HCT116 (cell line): ENCODE measurements at regions not wholly inside any gene's neighbourhood (a gene's known extent, or its start where the extent isn't known, plus 50 kb on each side); places are given as distances from the start of the nearest gene placed in this dataset.

ENCODE experiments used
- ATAC-seq: fragments of 200-7000 bp; cut with Tn5 transposase; 2 replicates; pipeline ENCODE4 v1.9.1; 2020; ENCODE audit warnings: mild to moderate bottlenecking, moderate library complexity
- BruUV-seq: library from RNA; stranded (reverse); fragments of 400-500 nt; replicated peaks from 2 replicates; lab custom pipeline; 2021; lab: Mats Ljungman, UMichigan
- CTCF ChIA-PET: fragments of 300-600 bp; sonication (Branson Sonifier 250); formaldehyde crosslinking; loops from one replicate; lab custom pipeline; 2021; ENCODE audit warnings: antibody characterized with exemption; lab: Charles Lee
- POLR2A ChIA-PET: fragments of 300-600, 350-600 bp; sonication (Branson Sonifier 250); formaldehyde crosslinking; loops from one replicate; lab custom pipeline; 2021; ENCODE audit warnings: antibody characterized with exemption; lab: Charles Lee
- RAD21 ChIA-PET, 2 experiments: fragments of 300-600 bp; sonication (Branson Sonifier 250); formaldehyde crosslinking; loops; one replicate each; lab custom pipeline; 2023; ENCODE audit warnings: low total read pairs in 2 of 2; ENCODE audit not compliant: uncharacterized antibody in 2 of 2, unreplicated experiment in 2 of 2, low non-redundant PET in 1 of 2; lab: Charles Lee
- DNase-seq: peaks from one replicate; pipeline ENCODE4 v3.0.0-alpha.2; 2010; ENCODE audit warnings: low read depth, low spot score
- H2AFZ ChIP-seq: fragments of 200-600 bp; shearing (Covaris generic), sonication (generic); 2 replicates; pipeline ENCODE4 v1.6.1; 2017; ENCODE audit warnings: low read depth, mixed run types, mixed read lengths, antibody characterized with exemption, low read length; ENCODE audit not compliant: poor library complexity, severe bottlenecking
- H3K27ac ChIP-seq: 2 replicates; pipeline ENCODE4 v1.5.1; 2012; ENCODE audit warnings: low read depth, low read length
- H3K27me3 ChIP-seq: fragments of 200-600 bp; sonication (generic); 2 replicates; pipeline ENCODE4 v1.6.1; 2016; ENCODE audit warnings: mixed run types, low read length, mixed read lengths; ENCODE audit not compliant: insufficient read depth
- H3K36me3 ChIP-seq, 2 experiments: fragments of 200-500 bp in 1 of 2; fragments of 200-600 bp in 1 of 2; sonication (Bioruptor generic) in 1 of 2; sonication (generic) in 1 of 2; 2 replicates each; pipeline versions ENCODE4 v1.5.1 to v1.6.1; 2014 to 2016; ENCODE audit warnings: low read length in 2 of 2, inconsistent platforms in 1 of 2, mixed read lengths in 1 of 2, mixed run types in 1 of 2; ENCODE audit not compliant: insufficient read depth in 2 of 2, control insufficient read depth in 1 of 2
- H3K4me1 ChIP-seq, 2 experiments: fragments of 200-600 bp in 1 of 2; sonication (generic) in 1 of 2; 2 replicates each; pipeline versions ENCODE4 v1.5.1 to v1.6.1; 2012 to 2017; ENCODE audit warnings: low read length in 2 of 2, inconsistent platforms in 1 of 2, mild to moderate bottlenecking in 1 of 2, mixed read lengths in 1 of 2, mixed run types in 1 of 2, moderate library complexity in 1 of 2; ENCODE audit not compliant: insufficient read depth in 2 of 2, control insufficient read depth in 1 of 2
- H3K4me2 ChIP-seq: fragments of 200-600 bp; sonication (generic); 2 replicates; pipeline ENCODE4 v1.6.1; 2017; ENCODE audit warnings: mixed run types, low read length, mixed read lengths
- H3K4me3 ChIP-seq, 2 experiments: fragments of 200-600 bp in 1 of 2; sonication (generic) in 1 of 2; replicated peaks in 1 of 2; 2 replicates each; pipeline ENCODE4 v1.5.1; 2011 to 2016; ENCODE audit warnings: low read length in 2 of 2, control low read depth in 1 of 2, low read depth in 1 of 2, mild to moderate bottlenecking in 1 of 2, mixed read lengths in 1 of 2, mixed run types in 1 of 2
- H3K79me2 ChIP-seq: fragments of 200-600 bp; sonication (generic); 2 replicates; pipeline ENCODE4 v1.6.1; 2017; ENCODE audit warnings: mild to moderate bottlenecking, mixed run types, low read length, moderate library complexity, mixed read lengths; ENCODE audit not compliant: insufficient read depth
- H3K9ac ChIP-seq: fragments of 200-600 bp; sonication (generic); 2 replicates; pipeline ENCODE4 v1.6.1; 2016; ENCODE audit warnings: low read length, mixed read lengths
- H3K9me2 ChIP-seq: fragments of 200-600 bp; sonication (generic), shearing (Covaris generic); 2 replicates; pipeline ENCODE4 v1.6.1; 2017; ENCODE audit warnings: mixed run types, mild to moderate bottlenecking, moderate library complexity; ENCODE audit not compliant: insufficient read depth
- H3K9me3 ChIP-seq, 2 experiments: fragments of 200-500 bp in 1 of 2; fragments of 200-600 bp in 1 of 2; sonication (Bioruptor generic) in 1 of 2; sonication (generic) in 1 of 2; 2 replicates each; pipeline ENCODE4 v1.6.1; 2014 to 2017; ENCODE audit warnings: low read length in 2 of 2, mixed read lengths in 2 of 2, inconsistent platforms in 1 of 2, low read depth in 1 of 2, mild to moderate bottlenecking in 1 of 2, mixed run types in 1 of 2, moderate library complexity in 1 of 2; ENCODE audit not compliant: control insufficient read depth in 1 of 2, insufficient read depth in 1 of 2
- H4K20me1 ChIP-seq: fragments of 200-600 bp; sonication (generic), shearing (Covaris generic); 2 replicates; pipeline ENCODE4 v1.6.1; 2017; ENCODE audit warnings: mixed run types, mild to moderate bottlenecking, moderate library complexity; ENCODE audit not compliant: insufficient read depth
- CTCF ChIP-seq, 3 experiments: fragments of 200-600 bp in 1 of 3; sonication (generic) in 1 of 3; IDR thresholded peaks in 2 of 3; conservative IDR thresholded peaks in 1 of 3; 2 replicates each; pipeline ENCODE4 v1.5.1; 2012 to 2017; ENCODE audit warnings: low read depth in 2 of 3, low read length in 2 of 3, antibody characterized with exemption in 1 of 3, borderline replicate concordance in 1 of 3, control low read depth in 1 of 3, mild to moderate bottlenecking in 1 of 3, mixed read lengths in 1 of 3, mixed run types in 1 of 3, moderate library complexity in 1 of 3; ENCODE audit not compliant: insufficient read depth in 1 of 3
- FOSL1 ChIP-seq: IDR thresholded peaks from 2 replicates; pipeline ENCODE4 v1.6.1; 2012; ENCODE audit warnings: low read depth
- JUND ChIP-seq: IDR thresholded peaks from 2 replicates; pipeline ENCODE4 v1.6.1; 2012
- POLR2A ChIP-seq: IDR thresholded peaks from 2 replicates; pipeline ENCODE4 v1.7.0; 2011; ENCODE audit warnings: borderline replicate concordance; ENCODE audit not compliant: insufficient read depth, insufficient read length; ENCODE audit errors: extremely low read depth
- SIN3A ChIP-seq: IDR thresholded peaks from 2 replicates; pipeline ENCODE4 v1.6.1; 2012; ENCODE audit warnings: low read depth
- intact Hi-C: fragments of 100-400 bp; cut with micrococcal nuclease; formaldehyde crosslinking; loops from 2 replicates; pipeline ENCODE4 v1.10.0; 2022

- intact Hi-C loops = no loop called here
- Histone ChIP-seq H3K27ac (no peak overlapping the region), H3K27me3 (no peaks in the 10 kb centered on the region), H3K4me2 (no peak overlapping the region), H2AFZ (no peak overlapping the region), H3K9me2 (no peaks in the 10 kb centered on the region), H3K9ac (no peak overlapping the region), H3K4me1 (no peaks in the 10 kb centered on the region), H3K9me3 (peaks cover 0 to 27% of the 10 kb centered on the region in 2 experiments; a peak in 2 of 4 replicates), H3K79me2 (no peaks in the 10 kb centered on the region), H3K4me3 (no peak overlapping the region), H3K36me3 (no peaks in the 10 kb centered on the region), H4K20me1 (no peaks in the 10 kb centered on the region)
- POLR2A ChIA-PET = no interaction called here
- DNase-seq (no peak), ATAC-seq (no peak)
- CTCF ChIA-PET = no interaction called here
- no TSS peak for BruUV-seq
- RAD21 ChIA-PET = no interaction called here
- no peak for TF ChIP-seq SIN3A
- no peak for TF ChIP-seq FOSL1
These were observed 84.6 kb upstream of the ZNF254 start for GRCh38 chr19:24002256-24002945.

GRCh38 chr19:24003537-24003936, 83.5 kb upstream of the ZNF254 start:
- CTCF ChIA-PET = no interaction called here
- no peaks in the 10 kb centered on the region for H4K20me1 ChIP-seq
- POLR2A ChIA-PET = no interaction called here
- no peak overlapping the region for H3K4me3 ChIP-seq
- peaks cover 0 to 20% of the 10 kb centered on the region in 2 experiments; a peak in 2 of 4 replicates for H3K9me3 ChIP-seq
- TF ChIP-seq POLR2A (no peak), FOSL1 (no peak), JUND (no peak), CTCF (IDR thresholded peaks at IDR 0.05 in 2 of 3, conservative IDR thresholded peaks at IDR 0.05 in 1 of 3; ENCODE audit: borderline replicate concordance in 1 of 3, insufficient read depth in 1 of 3, low read depth in 2 of 3, low read length in 2 of 3) (no peak)
- H3K9ac ChIP-seq = no peak overlapping the region
- H2AFZ ChIP-seq = no peak overlapping the region
- ATAC-seq (no peak), DNase-seq (no peak)
- no peaks in the 10 kb centered on the region for H3K27me3 ChIP-seq
- no peak overlapping the region for H3K4me2 ChIP-seq
- RAD21 ChIA-PET = no interaction called here
- no peaks in the 10 kb centered on the region for H3K79me2 ChIP-seq
- H3K9me2 ChIP-seq = no peaks in the 10 kb centered on the region
- H3K27ac ChIP-seq = no peak overlapping the region
- intact Hi-C loops = no loop called here
- H3K36me3 ChIP-seq = no peaks in the 10 kb centered on the region
- H3K4me1 ChIP-seq = no peaks in the 10 kb centered on the region
- BruUV-seq = no TSS peak
